ENCODE measurements at regions not wholly inside any gene's neighbourhood (a gene's known extent, or its start where the extent isn't known, plus 50 kb on each side); places are given as distances from the start of the nearest gene placed in this dataset.

DNA sequence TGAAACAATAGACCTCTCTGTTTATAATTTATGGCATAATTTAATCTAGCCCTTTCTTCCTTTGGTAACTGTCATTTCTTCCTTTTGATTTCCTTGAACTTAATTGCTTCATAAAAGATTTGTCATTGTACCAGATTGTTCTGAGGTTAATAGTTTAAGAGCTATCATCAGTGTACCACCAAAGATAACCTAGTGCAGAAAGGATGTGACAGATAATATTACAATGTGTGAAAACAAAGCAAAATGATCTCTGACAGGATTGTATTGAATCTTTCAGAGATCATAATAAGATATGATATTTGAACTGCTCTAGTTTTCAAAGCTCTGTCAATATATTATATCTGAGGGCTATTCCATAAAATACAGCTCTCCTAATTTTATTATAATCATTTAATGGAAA, 132.1 kb upstream of the PTCHD4 start:
- TF ChIP-seq, protein P1, sequence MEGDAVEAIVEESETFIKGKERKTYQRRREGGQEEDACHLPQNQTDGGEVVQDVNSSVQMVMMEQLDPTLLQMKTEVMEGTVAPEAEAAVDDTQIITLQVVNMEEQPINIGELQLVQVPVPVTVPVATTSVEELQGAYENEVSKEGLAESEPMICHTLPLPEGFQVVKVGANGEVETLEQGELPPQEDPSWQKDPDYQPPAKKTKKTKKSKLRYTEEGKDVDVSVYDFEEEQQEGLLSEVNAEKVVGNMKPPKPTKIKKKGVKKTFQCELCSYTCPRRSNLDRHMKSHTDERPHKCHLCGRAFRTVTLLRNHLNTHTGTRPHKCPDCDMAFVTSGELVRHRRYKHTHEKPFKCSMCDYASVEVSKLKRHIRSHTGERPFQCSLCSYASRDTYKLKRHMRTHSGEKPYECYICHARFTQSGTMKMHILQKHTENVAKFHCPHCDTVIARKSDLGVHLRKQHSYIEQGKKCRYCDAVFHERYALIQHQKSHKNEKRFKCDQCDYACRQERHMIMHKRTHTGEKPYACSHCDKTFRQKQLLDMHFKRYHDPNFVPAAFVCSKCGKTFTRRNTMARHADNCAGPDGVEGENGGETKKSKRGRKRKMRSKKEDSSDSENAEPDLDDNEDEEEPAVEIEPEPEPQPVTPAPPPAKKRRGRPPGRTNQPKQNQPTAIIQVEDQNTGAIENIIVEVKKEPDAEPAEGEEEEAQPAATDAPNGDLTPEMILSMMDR (conservative IDR thresholded peaks at IDR 0.05) = no peak
- no peak for TF ChIP-seq EZH2 (IDR thresholded peaks at IDR 0.05; ENCODE audit: low read depth)

Measured in PC-9 (cell line).